ENCODE measurements at regions not wholly inside any gene's neighbourhood (a gene's known extent, or its start where the extent isn't known, plus 50 kb on each side); places are given as distances from the start of the nearest gene placed in this dataset.

- BruUV-seq (replicated peaks) = no TSS peak
- H3K4me2 ChIP-seq (ENCODE audit: low read length) = no peak overlapping the region
- ChIA-PET POLR2A (interaction anchor here (0.7 kb wide), 1 partner anchor 275 kb away, joined by 3 read pairs; no protein-coding TSS in a partner anchor), CTCF (ENCODE audit: unreplicated experiment) (no interaction called here)
- intact Hi-C loops (cut with micrococcal nuclease; ENCODE audit: unreplicated experiment) = loop anchor here (5.0 kb wide), 1 partner anchor 961 kb away; no protein-coding TSS in a partner anchor
- no peak overlapping the region for H3K4me3 ChIP-seq (ENCODE audit: low read depth, low read length, poor library complexity, severe bottlenecking)
- no peaks in the 10 kb centered on the region for H3K36me3 ChIP-seq (ENCODE audit: insufficient read depth, low read length)
- no peaks in the 10 kb centered on the region for H3K9me2 ChIP-seq (ENCODE audit: insufficient read depth, low read length)
- no peak overlapping the region for H3K27ac ChIP-seq (ENCODE audit: low read depth, low read length, poor library complexity, severe bottlenecking)
- no peak for DNase-seq (ENCODE audit: low spot score)
- H3K9me3 ChIP-seq (ENCODE audit: low read length) = no peaks in the 10 kb centered on the region
- no peaks in the 10 kb centered on the region for H4K20me1 ChIP-seq (ENCODE audit: insufficient read depth, low read length)
- no peak for TF ChIP-seq EZH2phosphoT487 (IDR thresholded peaks at IDR 0.05; ENCODE audit: borderline replicate concordance, low read depth, low read length)
- no peak for TF ChIP-seq CTCF (conservative IDR thresholded peaks at IDR 0.05; ENCODE audit: low read length)
- no peaks in the 10 kb centered on the region for H3K4me1 ChIP-seq (ENCODE audit: insufficient read depth, low read length, poor library complexity, severe bottlenecking)
- H2AFZ ChIP-seq (ENCODE audit: low read length) = no peak overlapping the region
- H3K79me2 ChIP-seq (ENCODE audit: insufficient read depth, low read depth, low read length) = no peaks in the 10 kb centered on the region
Measured at GRCh38 chr12:127106697-127107096, 1160.3 kb upstream of the TMEM132C start.

- CTCF ChIA-PET (ENCODE audit: unreplicated experiment) = no interaction called here
- intact Hi-C loops (cut with micrococcal nuclease; ENCODE audit: unreplicated experiment) = loop anchor here (1.0 to 5.0 kb wide), 2 partner anchors 274 to 960 kb away; no protein-coding TSS in a partner anchor
- no TSS peak for BruUV-seq (replicated peaks)
Measured at GRCh38 chr12:127107744-127108143, 1159.2 kb upstream of the TMEM132C start.

More at GRCh38 chr12:127107744-127108143, 1159.2 kb upstream of the TMEM132C start:
- Histone ChIP-seq H3K4me3 (ENCODE audit: low read depth, low read length, poor library complexity, severe bottlenecking) (no peak overlapping the region), H2AFZ (ENCODE audit: low read length) (no peak overlapping the region), H3K79me2 (ENCODE audit: insufficient read depth, low read depth, low read length) (no peaks in the 10 kb centered on the region), H3K4me1 (ENCODE audit: insufficient read depth, low read length, poor library complexity, severe bottlenecking) (no peaks in the 10 kb centered on the region), H3K9me3 (ENCODE audit: low read length) (no peaks in the 10 kb centered on the region), H3K36me3 (ENCODE audit: insufficient read depth, low read length) (no peaks in the 10 kb centered on the region), H3K4me2 (ENCODE audit: low read length) (no peak overlapping the region), H3K9me2 (ENCODE audit: insufficient read depth, low read length) (no peaks in the 10 kb centered on the region), H3K27ac (ENCODE audit: low read depth, low read length, poor library complexity, severe bottlenecking) (no peak overlapping the region), H4K20me1 (ENCODE audit: insufficient read depth, low read length) (no peaks in the 10 kb centered on the region)
- POLR2A ChIA-PET = no interaction called here
- no peak for DNase-seq (ENCODE audit: low spot score)
- TF ChIP-seq CTCF (conservative IDR thresholded peaks at IDR 0.05; ENCODE audit: low read length) = no peak
- no peak for TF ChIP-seq EZH2phosphoT487 (IDR thresholded peaks at IDR 0.05; ENCODE audit: borderline replicate concordance, low read depth, low read length)
